GM19452 (cell line): ENCODE measurements at regions not wholly inside any gene's neighbourhood (a gene's known extent, or its start where the extent isn't known, plus 50 kb on each side); places are given as distances from the start of the nearest gene placed in this dataset.

Experiments
- ATAC-seq: cut with Tn5 transposase; IDR thresholded peaks from one replicate; pipeline ENCODE4 v1.9.1; 2021; ENCODE audit not compliant: unreplicated experiment

- no peak for ATAC-seq
Measured at GRCh38 chr10:78160591-78160990, 126.9 kb downstream of the RPS24 start.

- no peak for ATAC-seq
Measured at GRCh38 chr10:78162853-78163252, 129.2 kb downstream of the RPS24 start.

GRCh38 chr10:78164702-78165101, 131.0 kb downstream of the RPS24 start:
- ATAC-seq, result no peak

- ATAC-seq, result no peak
Measured at GRCh38 chr10:78165172-78165571, 131.5 kb downstream of the RPS24 start.

- ATAC-seq, result no peak
Measured at GRCh38 chr10:78165617-78166016, 132.0 kb downstream of the RPS24 start.

GRCh38 chr10:78166261-78166660, 132.6 kb downstream of the RPS24 start:
- ATAC-seq, result no peak

GRCh38 chr10:78169214-78169613, 135.6 kb downstream of the RPS24 start:
- no peak for ATAC-seq

- no peak for ATAC-seq
Measured at GRCh38 chr10:78170026-78170475, 136.4 kb downstream of the RPS24 start.

- ATAC-seq, result no peak
Measured at GRCh38 chr10:78171633-78172400, 138.2 kb downstream of the RPS24 start.

GRCh38 chr10:78173360-78174015, 139.8 kb downstream of the RPS24 start:
- ATAC-seq, result no peak

GRCh38 chr10:78175444-78176015, 141.9 kb downstream of the RPS24 start:
- no peak for ATAC-seq

GRCh38 chr10:78176320-78177317, 143.0 kb downstream of the RPS24 start:
- no peak for ATAC-seq

- no peak for ATAC-seq
Measured at GRCh38 chr10:78177491-78178185, 144.0 kb downstream of the RPS24 start.

- ATAC-seq, result no peak
Measured at GRCh38 chr10:78178397-78178796, 144.7 kb downstream of the RPS24 start.

- no peak for ATAC-seq
Measured at GRCh38 chr10:78178940-78179339, 145.3 kb downstream of the RPS24 start.

- no peak for ATAC-seq
Measured at GRCh38 chr10:78179886-78180705, 146.4 kb downstream of the RPS24 start.

- ATAC-seq, result no peak
Measured at GRCh38 chr10:78181381-78182055, 147.9 kb downstream of the RPS24 start.

- ATAC-seq, result no peak
Measured at GRCh38 chr10:78182841-78183240, 149.2 kb downstream of the RPS24 start.
